ENCODE measurements at regions not wholly inside any gene's neighbourhood (a gene's known extent, or its start where the extent isn't known, plus 50 kb on each side); places are given as distances from the start of the nearest gene placed in this dataset.

- no peak for TF ChIP-seq CTCF (IDR thresholded peaks at IDR 0.05)
- TF ChIP-seq POLR2A (IDR thresholded peaks at IDR 0.05), result no peak
These were observed 602.9 kb downstream of the TMEM121 start for GRCh38 chr14:106129274-106129673.
